HuH-7 (cell line): ENCODE measurements at regions not wholly inside any gene's neighbourhood (a gene's known extent, or its start where the extent isn't known, plus 50 kb on each side); places are given as distances from the start of the nearest gene placed in this dataset.

Experiments used
- DNase-seq: peaks from one replicate; pipeline ENCODE4 v3.0.0; 2011; ENCODE audit warnings: low spot score

DNA sequence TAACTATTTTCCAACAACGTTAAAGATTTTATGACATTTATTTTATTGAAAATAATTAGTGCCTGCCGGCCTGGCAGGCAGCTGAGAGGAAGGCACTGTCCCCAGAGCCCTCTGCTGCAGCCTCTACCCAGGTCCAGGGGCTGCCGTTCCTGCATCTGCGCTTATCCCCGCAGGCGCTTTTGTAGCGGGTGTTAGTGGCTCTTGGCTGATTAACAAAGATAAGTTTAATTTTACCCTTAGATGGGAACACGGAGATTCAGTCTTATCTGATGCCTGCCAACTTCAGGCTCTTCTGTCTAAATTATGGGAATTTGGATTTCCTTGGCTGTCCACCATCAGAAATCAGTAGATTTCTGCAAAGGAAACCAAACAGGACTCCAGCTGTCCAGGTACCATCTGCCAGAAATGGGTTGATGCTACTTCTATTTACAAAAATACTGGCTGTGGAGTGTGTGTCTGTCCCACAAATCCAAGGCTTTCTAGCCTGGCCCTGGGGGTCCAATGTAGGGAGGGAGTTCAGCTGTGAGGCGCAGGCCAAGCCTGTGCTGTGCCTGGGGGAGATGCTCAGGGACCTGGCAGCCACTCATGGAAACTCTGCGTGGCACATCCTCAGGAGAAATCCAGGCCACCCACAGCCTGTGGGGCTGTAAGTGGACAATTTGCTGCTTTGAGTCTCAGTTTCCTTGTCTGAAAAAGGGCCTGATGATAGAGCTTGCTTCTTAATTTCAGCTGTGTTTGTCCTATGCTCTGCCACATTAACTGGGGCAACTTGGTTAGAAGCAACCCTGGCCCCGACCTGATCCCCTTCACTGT is 62.0 kb upstream of the IGFBP3 start:
- DNase-seq, result no peak

DNA sequence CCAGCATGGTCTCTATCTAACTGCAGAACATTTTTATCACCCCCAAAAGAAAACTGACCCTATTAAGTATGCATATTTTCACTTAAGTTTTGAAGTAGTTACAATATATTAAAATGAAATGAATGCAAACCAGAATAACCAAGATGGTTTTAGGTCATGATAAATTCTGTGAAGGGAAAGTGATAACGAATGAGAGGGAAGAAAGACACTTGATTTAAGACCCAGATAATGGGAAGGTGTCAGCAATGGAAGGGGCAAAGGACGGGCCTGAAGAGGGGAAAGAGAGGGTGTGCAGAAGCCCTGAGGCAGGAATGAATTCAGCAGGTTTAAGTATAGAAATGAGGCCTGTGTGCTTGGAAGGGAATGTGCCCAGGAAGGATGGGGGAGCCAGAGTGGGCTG is 61.1 kb upstream of the IGFBP3 start:
- no peak for DNase-seq

DNA sequence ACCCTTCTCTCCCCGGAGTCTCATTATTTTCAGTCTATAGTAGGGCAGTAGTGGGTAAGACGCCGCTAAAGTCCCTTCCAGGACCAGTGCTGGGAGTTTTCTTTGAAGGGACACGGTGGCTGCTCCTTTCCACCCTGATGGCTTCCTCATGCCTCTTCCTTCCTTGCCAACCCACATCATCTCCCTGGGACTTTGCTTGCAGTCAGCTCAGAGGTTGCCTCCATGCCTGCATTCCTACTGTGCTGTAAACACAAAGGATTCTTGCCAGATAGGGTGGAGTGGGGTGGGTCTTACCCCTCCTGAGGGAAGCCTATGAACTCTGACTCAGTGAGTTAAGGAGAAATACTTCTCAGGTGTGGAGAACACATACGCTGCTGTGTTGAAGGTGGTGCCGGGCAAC is 59.9 kb upstream of the IGFBP3 start:
- DNase-seq, result no peak

DNA sequence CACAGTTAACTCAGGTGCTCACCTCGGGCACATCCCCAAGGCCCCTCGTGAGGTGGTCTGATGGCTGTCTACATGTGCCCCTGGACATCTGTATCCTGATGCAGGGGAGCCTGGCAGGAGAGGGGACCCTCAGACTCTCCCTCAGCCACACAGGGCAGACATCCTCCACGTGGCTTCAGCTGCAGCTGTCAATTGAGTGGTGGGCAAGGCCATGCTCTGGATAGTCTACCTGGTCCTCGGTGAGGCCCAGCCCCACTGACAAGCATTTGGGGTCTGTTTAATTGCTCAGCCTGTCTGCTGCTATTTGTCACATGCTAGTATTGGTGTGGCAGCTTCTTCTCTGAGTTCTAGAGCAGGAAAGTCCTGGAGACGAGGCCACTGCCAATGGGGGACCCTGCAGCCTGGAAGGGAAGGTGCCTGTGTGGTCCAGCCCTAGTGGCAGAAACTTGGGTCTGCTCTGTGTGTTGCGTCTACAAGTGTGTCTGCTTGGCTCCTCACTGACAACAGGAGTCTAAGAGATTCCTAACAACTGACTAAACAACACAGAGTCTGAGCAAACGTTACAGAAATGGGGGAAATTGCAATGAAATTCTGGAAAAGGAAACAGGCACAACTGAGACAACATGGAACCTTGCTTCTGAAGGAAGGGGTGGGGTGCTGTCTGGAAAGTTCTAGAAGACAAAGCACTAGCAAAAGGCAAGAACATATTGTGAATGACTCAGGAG is 59.3 kb upstream of the IGFBP3 start:
- DNase-seq, result no peak

DNA sequence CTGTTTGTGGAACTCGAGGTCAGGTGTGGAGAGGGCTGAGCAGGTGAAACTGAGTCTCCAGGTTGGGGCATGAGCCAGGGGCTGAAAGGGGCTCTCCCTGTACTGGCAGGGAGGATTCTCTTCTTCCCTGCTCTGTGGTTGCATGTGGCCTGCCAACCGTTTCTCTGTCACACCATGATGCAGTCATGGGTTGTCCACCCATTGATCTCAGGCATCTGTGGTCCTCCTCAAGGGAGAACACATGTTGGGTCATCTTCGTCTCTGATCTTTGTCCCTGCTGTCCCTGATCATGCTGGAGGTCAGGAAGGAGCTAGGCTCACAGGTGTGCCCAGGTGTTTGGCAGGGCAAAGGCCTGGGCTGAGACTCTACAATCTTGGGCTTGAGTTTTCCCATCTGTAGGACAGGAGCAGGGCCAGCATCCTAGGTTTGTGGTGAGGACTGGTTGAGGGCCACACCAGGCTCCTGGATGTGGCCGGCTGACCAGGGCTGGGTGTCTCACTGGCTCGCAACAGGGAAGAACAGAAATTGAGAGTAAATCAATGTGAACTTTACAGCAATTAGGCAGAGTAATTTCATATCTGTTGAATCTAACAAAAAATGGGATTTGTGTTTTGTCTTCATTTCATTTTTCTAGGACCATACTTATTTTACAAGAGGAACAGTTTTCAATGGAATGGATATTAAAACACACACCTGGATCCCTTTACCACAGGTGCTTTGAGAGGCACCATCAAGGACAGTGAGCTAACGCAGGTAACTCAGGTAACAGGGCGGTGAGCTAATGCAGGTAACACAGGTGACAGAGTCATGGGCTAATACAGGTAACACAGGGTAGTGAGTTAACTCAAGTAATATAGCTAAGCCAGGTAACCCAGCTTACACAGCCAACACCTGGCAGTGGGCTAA is 58.5 kb upstream of the IGFBP3 start:
- DNase-seq, result no peak

DNA sequence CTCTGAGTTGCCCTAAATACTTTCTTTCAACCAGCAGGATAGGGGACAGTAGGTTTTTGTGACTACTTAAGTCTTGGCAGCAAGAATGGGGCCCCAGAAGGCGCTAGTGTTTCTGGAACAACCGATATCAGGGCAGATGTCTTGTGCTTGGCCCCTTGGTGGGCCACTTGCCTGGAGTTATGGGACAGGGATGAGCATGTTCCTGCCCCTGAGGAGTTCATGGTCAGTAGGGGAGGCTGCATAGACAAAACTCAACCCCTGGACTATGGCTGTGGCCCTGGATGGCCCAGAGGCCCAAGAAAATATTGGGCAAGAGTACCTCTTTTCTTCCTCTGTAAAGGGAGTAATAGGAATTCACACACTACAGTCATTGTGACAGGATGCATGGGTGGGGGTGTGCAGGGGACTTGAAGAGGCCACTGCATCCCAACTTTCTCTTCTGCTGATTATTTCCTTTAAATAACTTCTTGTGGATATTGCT is 57.7 kb upstream of the IGFBP3 start:
- DNase-seq, result no peak

DNA sequence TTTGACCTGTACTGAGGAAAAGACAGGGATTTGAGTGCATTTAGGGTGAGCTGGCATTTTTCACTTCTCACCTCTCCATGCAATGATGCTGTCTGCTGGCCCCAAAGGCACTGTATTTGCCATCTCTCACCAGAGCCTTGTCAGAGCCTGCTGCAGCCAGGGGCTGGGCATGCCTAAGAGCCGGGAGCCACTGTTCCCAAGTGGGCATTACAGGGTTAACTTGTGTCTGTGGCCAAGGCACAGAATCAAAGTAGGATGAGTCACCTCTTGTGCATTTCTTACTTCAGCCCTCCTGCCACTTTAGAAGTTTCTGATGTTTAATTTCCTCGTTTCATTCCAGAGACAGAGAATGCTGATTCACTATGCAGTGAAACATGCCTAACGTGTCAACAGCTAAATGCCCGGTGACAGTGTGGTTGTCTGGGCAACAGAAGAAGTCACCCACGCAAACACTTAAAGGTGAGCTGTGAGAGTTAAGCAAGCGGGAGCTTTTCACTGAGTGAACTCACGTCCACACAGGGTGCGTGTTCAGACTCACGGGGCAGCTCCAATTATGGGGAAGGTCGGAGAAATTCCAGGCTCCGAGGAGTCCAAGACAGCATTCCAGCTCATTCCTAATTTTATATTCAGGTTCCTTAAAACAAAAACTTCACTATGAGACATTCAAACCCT is 57.1 kb upstream of the IGFBP3 start:
- DNase-seq, result no peak

DNA sequence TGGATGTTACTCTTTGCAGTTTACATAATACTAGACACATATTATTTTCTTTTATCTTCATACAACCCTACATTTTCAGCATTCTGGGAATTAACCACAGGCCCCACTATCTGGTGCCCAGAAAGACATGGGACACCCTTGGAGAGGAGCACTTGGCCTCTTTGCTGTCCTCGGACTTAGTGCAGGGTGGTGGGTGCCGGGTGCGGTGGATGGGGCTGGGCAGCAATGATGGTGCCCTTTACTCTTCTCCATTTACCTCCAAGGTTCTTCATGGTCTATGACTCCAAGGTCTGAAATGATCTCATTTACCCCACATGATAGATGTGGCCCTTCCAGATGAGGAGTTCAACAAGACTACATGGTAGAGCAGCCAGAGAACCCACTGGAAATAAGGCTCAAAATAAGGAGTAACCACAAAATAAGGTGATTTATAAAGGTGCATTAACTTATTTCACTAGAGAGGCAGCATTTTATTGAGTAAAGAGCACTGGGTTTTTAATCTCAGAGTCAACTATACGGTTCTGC is 56.2 kb upstream of the IGFBP3 start:
- DNase-seq, result no peak

DNA sequence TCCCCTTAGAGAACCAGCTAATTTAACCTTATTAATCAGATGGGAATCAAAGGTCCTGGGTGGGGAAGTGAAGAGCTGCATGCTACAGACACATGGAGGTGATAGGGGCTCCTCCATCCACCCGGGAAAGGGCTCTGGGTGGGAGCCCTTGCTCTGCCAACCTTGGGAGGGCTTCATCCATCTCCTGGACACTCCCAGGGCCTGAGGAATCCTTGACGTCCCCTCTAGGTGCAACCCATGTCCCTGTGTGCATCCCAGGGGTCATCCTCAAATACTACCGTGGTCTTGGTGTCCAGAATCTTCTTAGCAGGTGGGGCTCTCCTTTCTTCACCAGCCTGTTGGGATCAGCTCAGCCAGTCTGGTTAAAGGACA is 55.4 kb upstream of the IGFBP3 start:
- DNase-seq, result no peak

DNA sequence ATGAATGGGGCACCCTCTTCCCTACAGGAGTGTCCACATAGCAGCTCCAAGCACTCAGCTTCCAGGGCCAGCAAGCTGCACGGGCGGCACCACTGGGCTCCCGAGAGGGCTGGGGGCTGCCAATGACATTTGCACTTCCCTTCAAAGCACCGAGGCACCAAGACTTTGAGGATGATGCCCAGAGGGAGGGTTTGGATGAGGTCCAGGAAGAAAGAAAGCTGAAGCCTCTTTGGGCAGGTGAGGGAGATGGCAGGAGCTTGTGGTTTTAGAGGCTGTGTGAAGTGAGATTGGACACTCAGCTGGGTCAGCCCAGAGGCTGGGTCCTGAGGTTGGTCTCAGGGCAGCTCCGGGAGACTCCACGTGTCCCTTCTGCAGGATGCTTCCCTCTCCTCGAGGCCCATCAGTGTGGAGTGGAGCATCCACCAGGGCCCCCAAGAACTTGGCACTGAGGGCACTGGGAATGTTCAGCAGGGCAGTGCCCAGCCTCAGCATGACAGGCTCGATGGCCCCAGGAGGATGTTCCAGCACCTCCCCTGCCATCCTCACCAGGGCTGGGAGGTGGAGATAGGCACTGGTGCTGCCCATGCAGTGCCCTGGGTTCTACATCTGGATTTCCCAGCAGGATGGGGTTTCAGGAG is 54.9 kb upstream of the IGFBP3 start:
- no peak for DNase-seq

DNA sequence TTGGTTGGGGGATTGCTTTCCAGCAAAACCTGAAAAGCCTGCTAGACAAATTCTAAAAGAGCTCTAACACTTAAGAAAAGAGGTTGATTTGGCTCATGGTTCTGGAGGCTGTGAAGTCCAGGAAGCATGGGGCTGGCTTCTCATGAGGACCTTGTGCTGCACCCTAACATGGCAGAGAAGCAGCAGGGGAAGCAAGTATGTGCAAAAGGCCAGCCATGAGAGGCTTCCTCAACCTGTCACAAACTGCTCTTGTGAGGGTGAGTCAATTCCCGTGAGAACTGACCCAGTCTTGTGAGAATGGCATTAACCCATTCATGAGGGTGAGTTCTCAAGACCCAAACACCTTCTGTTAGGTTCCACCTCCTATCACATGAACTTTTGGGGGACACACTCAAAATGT is 54.3 kb upstream of the IGFBP3 start:
- no peak for DNase-seq

DNA sequence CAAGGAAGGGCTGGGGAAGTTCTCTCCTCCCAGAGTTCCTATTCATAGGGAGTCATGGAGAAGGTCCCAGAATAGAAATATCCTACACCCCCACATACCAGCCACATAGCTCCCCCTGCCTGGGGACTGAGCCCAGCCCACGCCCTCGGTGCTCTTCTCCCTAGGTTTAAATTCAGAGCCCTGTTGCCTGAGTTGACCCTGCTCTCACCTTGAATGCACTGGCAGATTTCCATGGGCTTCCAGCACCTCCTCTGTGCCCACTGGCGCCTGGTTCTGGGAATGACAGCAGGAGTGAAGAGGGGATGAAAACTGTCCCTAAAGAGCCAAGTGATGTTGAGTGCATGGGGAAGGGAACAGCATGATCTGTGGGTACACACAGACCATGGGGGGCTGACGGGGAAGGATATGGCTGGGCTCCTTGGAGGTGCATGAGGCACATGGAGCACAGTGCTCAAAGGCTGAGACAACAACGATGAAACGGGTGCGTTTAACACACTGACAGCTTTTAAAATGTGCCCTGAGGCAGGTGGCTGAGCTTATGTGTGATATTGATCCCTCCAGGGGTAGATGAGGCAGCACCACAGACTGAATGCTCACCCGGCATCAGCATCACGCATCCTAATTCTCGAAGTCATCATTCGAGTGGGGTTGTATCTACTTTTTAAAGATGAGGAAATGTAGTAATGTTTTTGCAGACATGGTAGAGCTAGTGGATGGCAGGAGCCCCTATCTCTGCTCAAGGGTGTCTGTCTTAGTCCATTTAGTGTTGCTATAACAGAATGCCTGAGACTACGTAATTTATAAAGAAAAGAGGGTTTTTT is 53.7 kb upstream of the IGFBP3 start:
- DNase-seq, result no peak

DNA sequence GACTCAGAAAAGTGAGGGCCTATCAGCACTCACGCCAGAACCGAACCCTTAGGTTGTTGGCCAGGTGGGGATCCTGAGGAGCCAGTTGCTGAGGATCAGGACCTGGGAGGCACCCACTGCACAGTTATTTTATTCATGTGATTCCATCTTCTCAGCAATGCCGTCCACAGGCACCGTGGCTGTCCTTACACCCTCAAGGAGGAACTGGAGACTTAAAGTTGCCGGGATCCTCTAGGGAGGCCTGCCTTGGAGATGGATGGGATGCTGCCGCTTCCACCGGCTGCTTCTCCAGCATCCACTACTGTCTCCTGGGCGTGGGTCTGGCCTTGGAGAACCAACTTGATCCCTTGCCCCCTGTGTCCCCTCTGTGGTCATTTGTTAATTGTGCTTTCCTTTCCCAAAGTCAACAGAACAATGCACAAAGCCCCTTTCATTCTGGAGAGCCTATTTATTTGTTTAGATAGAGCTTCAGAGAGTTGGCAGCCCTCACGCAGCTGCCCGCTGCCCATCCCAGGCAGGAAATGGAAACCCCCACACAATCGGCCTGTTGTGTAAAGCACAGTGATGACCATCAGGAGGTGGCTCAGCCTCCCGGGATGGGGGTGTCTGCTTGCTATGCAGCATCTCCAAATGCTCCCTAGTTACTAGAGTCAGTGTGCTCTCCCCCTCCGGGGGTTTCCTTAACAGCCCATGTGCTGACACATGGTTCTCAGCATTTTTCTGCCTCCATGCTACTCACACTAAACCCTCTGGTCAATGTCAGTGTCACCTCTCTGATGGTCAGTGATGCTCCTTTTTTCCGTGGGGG is 52.9 kb upstream of the IGFBP3 start:
- peak; percentile 20 for DNase-seq

DNA sequence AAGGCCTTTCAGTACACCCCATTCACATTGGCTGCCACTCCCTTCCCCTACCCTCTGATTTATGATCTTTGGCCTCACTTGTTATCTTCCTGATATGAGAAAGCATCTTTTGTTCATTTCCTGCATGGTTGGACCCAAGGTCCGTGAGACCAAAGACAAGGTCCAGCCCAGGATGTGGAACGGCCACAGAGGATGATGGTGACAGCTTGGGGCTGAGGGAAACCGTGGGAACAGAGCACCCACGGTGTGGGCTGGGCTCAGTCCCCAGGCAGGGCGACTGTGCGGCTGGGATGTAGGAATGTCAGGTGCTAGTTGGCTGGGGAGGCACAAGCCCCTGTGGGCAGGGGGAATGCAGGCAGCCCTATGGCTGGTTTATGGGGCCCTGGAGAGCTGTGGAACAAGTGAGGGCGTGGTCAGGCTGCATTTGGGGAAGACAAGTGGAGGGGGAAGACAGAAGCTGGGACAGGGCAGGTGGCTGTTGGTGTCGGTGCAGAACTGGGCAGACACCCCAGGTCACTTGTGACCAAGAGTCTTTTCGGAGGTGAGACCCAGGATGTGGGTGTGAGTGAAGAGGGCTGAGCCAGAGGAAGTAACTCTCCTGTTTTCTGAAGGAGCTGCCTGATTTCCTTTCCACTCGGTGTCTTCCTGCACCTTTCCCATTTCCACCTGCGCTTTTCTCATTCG is 51.7 kb upstream of the IGFBP3 start:
- DNase-seq, result no peak

DNA sequence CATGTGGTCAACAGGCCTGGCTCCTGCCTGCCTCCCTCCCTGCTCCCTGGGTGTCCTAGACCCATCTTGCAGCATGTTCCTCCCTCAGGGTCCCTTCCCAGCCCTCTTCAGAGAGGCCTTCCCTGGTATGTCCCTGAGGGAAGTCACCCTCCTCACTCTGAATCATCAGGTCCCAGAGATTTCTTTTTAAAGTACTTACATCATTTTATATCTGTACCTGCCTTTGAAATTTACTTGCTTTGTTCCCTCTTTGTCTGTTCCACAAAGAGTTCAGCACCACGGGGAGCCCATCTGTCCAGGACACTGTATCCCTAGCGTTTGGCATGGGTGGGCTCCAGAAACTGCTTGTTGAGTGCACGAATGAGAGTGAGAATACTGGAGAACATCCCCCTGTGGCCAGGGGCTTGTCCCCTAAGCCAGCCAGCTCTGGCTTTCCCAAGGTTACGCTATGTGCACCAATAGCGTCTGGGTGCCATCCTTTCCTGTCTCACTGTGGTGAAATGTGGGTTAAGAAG is 50.6 kb upstream of the IGFBP3 start:
- no peak for DNase-seq

DNA sequence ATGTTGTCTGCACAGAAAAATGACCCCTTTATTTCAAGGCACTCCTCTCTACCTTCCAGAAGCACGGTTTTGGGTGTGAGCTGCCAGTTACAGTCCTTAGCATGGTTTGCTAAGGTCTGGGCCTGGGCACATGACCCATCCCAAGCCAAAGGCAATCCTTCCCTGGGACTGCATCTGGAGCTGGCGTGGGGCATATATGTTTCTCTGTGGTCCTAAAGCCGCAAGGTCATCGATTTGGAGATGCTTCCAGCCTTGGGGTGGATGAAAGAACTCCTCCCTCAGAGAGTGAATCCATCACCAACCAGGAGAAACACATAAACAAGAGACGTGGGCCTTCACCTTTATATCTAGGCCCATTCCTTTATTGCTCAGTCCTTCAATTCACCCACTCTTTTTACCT is 50.1 kb upstream of the IGFBP3 start:
- no peak for DNase-seq
